ENCODE measurements at regions not wholly inside any gene's neighbourhood (a gene's known extent, or its start where the extent isn't known, plus 50 kb on each side); places are given as distances from the start of the nearest gene placed in this dataset.

GRCh38 chr3:5618170-5618569 is 430.7 kb downstream of the EDEM1 start:
- no peak overlapping the region for H3K4me3 ChIP-seq (ENCODE audit: low read length)
- no peak for DNase-seq (ENCODE audit: low read depth)
- TF ChIP-seq CTCF (conservative IDR thresholded peaks at IDR 0.05; ENCODE audit: low read depth, low read length) = no peak

- TF ChIP-seq CTCF (conservative IDR thresholded peaks at IDR 0.05; ENCODE audit: low read depth, low read length) = no peak
Observed at GRCh38 chr3:5630406-5630805, 442.9 kb downstream of the EDEM1 start.

GRCh38 chr3:5633960-5634359 is 446.5 kb downstream of the EDEM1 start:
- TF ChIP-seq CTCF (conservative IDR thresholded peaks at IDR 0.05; ENCODE audit: low read depth, low read length) = no peak
- no peak overlapping the region for H3K4me3 ChIP-seq (ENCODE audit: low read length)
- DNase-seq (ENCODE audit: low read depth) = no peak

More at GRCh38 chr3:5630406-5630805, 442.9 kb downstream of the EDEM1 start:
- no peak overlapping the region for H3K4me3 ChIP-seq (ENCODE audit: low read length)
- no peak for DNase-seq (ENCODE audit: low read depth)

- no peak overlapping the region for H3K4me3 ChIP-seq (ENCODE audit: low read length)
- no peak for TF ChIP-seq CTCF (conservative IDR thresholded peaks at IDR 0.05; ENCODE audit: low read depth, low read length)
- DNase-seq (ENCODE audit: low read depth) = no peak
Observed at GRCh38 chr3:5634411-5634810, 446.9 kb downstream of the EDEM1 start.

- DNase-seq (ENCODE audit: low read depth) = no peak
- no peak for TF ChIP-seq CTCF (conservative IDR thresholded peaks at IDR 0.05; ENCODE audit: low read depth, low read length)
- no peak overlapping the region for H3K4me3 ChIP-seq (ENCODE audit: low read length)
Observed at GRCh38 chr3:5635746-5636145, 448.2 kb downstream of the EDEM1 start.

- no peak for TF ChIP-seq CTCF (conservative IDR thresholded peaks at IDR 0.05; ENCODE audit: low read depth, low read length)
- H3K4me3 ChIP-seq (ENCODE audit: low read length) = no peak overlapping the region
- DNase-seq (ENCODE audit: low read depth) = no peak
Observed at GRCh38 chr3:5638550-5638949, 451.0 kb downstream of the EDEM1 start.

- no peak for TF ChIP-seq CTCF (conservative IDR thresholded peaks at IDR 0.05; ENCODE audit: low read depth, low read length)
- no peak for DNase-seq (ENCODE audit: low read depth)
Observed at GRCh38 chr3:5644773-5645670, 457.5 kb downstream of the EDEM1 start.

More at GRCh38 chr3:5644773-5645670, 457.5 kb downstream of the EDEM1 start:
- H3K4me3 ChIP-seq (ENCODE audit: low read length) = no peak overlapping the region
